OCI-LY1 (cell line): ENCODE measurements at regions not wholly inside any gene's neighbourhood (a gene's known extent, or its start where the extent isn't known, plus 50 kb on each side); places are given as distances from the start of the nearest gene placed in this dataset.
"Not testable (repeated sequence)": the region's sequence is repeated elsewhere in the genome, so short reads cannot be mapped to it uniquely, and the experiment has no call there.

Experiments used
- H2AFZ ChIP-seq: fragments of 200-600 bp; sonication (generic), shearing (Covaris generic); 2 replicates; pipeline ENCODE4 v1.6.0; 2014; ENCODE audit warnings: antibody characterized with exemption, mild to moderate bottlenecking, low read length
- H3F3A ChIP-seq: fragments of 200-600 bp; sonication (generic), shearing (Covaris generic); 2 replicates; pipeline ENCODE4 v1.6.0; 2014; ENCODE audit warnings: mild to moderate bottlenecking, antibody characterized with exemption, low read length, moderate library complexity; ENCODE audit not compliant: insufficient read depth
- H3K27ac ChIP-seq: fragments of 200-600 bp; sonication (generic); 2 replicates; pipeline ENCODE4 v1.5.1; 2014; ENCODE audit warnings: low read length, mixed run types, mild to moderate bottlenecking, low read depth; ENCODE audit not compliant: poor library complexity, severe bottlenecking
- H3K27me3 ChIP-seq: fragments of 200-600 bp; sonication (generic); 2 replicates; pipeline ENCODE4 v1.6.0; 2014; ENCODE audit warnings: antibody characterized with exemption, mild to moderate bottlenecking, low read length, moderate library complexity; ENCODE audit not compliant: insufficient read depth
- H3K36me3 ChIP-seq: fragments of 200-600 bp; sonication (generic); 2 replicates; pipeline ENCODE4 v1.6.1; 2014; ENCODE audit warnings: mild to moderate bottlenecking, antibody characterized with exemption, low read length, moderate library complexity, mixed read lengths; ENCODE audit not compliant: insufficient read depth
- H3K4me1 ChIP-seq: fragments of 200-600 bp; sonication (generic); 2 replicates; pipeline ENCODE4 v1.5.1; 2014; ENCODE audit warnings: mild to moderate bottlenecking, low read length, moderate library complexity; ENCODE audit not compliant: insufficient read depth, severe bottlenecking
- H3K4me2 ChIP-seq: fragments of 200-600 bp; sonication (generic), shearing (Covaris generic); 2 replicates; pipeline ENCODE4 v1.6.1; 2014; ENCODE audit warnings: low read length
- H3K4me3 ChIP-seq: fragments of 200-600 bp; sonication (generic); 2 replicates; pipeline ENCODE4 v1.5.1; 2014; ENCODE audit warnings: low read length, low read depth, mild to moderate bottlenecking, mixed read lengths; ENCODE audit not compliant: poor library complexity, severe bottlenecking
- H3K79me2 ChIP-seq: fragments of 200-600 bp; shearing (Covaris generic); 2 replicates; pipeline ENCODE4 v1.6.1; 2016; ENCODE audit warnings: mixed run types, low read length, mixed read lengths; ENCODE audit not compliant: insufficient read depth
- H3K9ac ChIP-seq: fragments of 200-600 bp; sonication (generic), shearing (Covaris generic); 2 replicates; pipeline ENCODE4 v1.6.1; 2014; ENCODE audit warnings: mild to moderate bottlenecking, low read length, mixed read lengths
- H3K9me2 ChIP-seq: fragments of 200-600 bp; sonication (generic), shearing (Covaris generic); 2 replicates; pipeline ENCODE4 v1.6.1; 2014; ENCODE audit warnings: low read depth, mild to moderate bottlenecking, low read length, mixed read lengths
- H3K9me3 ChIP-seq: fragments of 200-600 bp; shearing (Covaris generic); 2 replicates; pipeline ENCODE4 v1.6.1; 2014; ENCODE audit warnings: low read length, mixed read lengths
- H4K20me1 ChIP-seq: fragments of 200-600 bp; sonication (generic), shearing (Covaris generic); 2 replicates; pipeline ENCODE4 v1.6.0; 2016; ENCODE audit warnings: mild to moderate bottlenecking, low read length; ENCODE audit not compliant: insufficient read depth
- CTCF ChIP-seq: fragments of 200-600 bp; sonication (generic), shearing (Covaris generic); IDR thresholded peaks from 2 replicates; pipeline ENCODE4 v1.5.1; 2017; ENCODE audit warnings: mild to moderate bottlenecking, antibody characterized with exemption, low read length, moderate library complexity, mixed read lengths
- EZH2 ChIP-seq: fragments of 200-600 bp; sonication (generic), shearing (Covaris generic); IDR thresholded peaks from 2 replicates; pipeline ENCODE4 v1.8.0; 2017; ENCODE audit warnings: borderline replicate concordance, mixed run types, mild to moderate bottlenecking, antibody characterized with exemption, low read length, moderate library complexity, mixed read lengths

DNA sequence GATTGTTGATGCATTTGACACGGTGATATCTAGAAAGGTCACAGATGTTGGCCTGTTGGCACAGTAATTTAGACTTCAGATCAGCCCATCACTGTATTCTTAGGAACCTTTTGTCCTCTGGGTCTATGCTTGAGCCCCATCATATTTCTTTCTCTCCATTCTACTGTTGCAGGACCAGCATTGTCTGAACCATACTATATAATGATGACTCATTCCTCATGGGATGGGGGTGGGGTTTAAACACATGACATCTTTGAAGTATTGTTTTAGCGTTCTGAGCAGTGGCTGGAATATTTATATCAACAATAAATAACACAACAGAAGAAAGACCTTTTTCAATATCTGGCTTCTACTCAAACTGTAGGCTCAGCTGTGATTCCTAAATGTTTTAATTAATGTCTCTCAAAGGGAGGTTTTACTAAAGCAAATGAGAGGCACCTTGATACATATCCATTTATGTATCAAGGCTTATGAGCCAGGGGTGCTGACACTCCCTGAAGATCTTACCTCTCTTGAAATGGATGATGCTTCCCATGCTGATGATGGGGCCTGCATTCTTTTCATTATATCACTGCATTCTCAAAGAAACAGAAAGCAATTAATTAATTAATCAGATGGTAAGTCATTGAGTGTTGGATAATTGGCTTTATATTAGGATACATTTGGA is 379.0 kb upstream of the GOT2 start:
- TF ChIP-seq CTCF (no peak), EZH2 (no peak)
- Histone ChIP-seq H3K79me2 (no peaks in the 10 kb centered on the region), H4K20me1 (no peaks in the 10 kb centered on the region), H3K27ac (no peak overlapping the region), H3K9ac (no peak overlapping the region), H3K4me2 (no peak overlapping the region), H3K36me3 (no peaks in the 10 kb centered on the region), H2AFZ (no peak overlapping the region), H3K4me3 (no peak overlapping the region), H3K27me3 (no peaks in the 10 kb centered on the region), H3K4me1 (no peaks in the 10 kb centered on the region), H3F3A (no peaks in the 10 kb centered on the region), H3K9me3 (no peaks in the 10 kb centered on the region), H3K9me2 (no peaks in the 10 kb centered on the region)

DNA sequence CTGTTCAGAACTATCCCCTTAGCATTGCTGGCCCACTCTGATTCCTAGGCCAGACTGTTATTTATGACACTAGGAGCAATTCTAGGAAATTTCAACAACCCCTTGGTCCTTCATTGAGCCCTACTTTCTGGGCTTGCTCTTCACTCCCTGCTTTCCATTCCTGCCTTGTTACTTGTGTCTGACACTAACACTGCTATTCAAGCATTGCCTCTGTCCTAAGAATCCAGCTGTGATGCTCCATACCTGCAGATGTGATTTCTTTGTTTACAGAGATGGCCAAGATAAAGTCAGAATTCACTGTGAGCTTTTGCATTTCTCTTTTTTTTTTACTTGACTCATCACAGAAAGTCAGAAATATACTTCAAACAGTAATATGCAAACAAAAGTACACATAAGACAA is 377.2 kb upstream of the GOT2 start:
- TF ChIP-seq EZH2 (no peak), CTCF (no peak)
- Histone ChIP-seq H4K20me1 (no peaks in the 10 kb centered on the region), H3K4me1 (no peaks in the 10 kb centered on the region), H3K27ac (no peak overlapping the region), H3K27me3 (no peaks in the 10 kb centered on the region), H3K4me2 (no peak overlapping the region), H3K36me3 (no peaks in the 10 kb centered on the region), H2AFZ (no peak overlapping the region), H3K4me3 (no peak overlapping the region), H3K9me2 (no peaks in the 10 kb centered on the region), H3K9me3 (no peaks in the 10 kb centered on the region), H3K9ac (no peak overlapping the region), H3F3A (no peaks in the 10 kb centered on the region), H3K79me2 (no peaks in the 10 kb centered on the region)

GRCh38 chr16:59108374-59108773 is 374.3 kb upstream of the GOT2 start:
- H3K4me1 ChIP-seq = no peaks in the 10 kb centered on the region
- no peak overlapping the region for H3K4me3 ChIP-seq
- H3K9me2 ChIP-seq = no peaks in the 10 kb centered on the region
- H3K79me2 ChIP-seq = no peaks in the 10 kb centered on the region
- H3K36me3 ChIP-seq = no peaks in the 10 kb centered on the region
- H4K20me1 ChIP-seq = no peaks in the 10 kb centered on the region
- no peaks in the 10 kb centered on the region for H3F3A ChIP-seq
- H3K9ac ChIP-seq = no peak overlapping the region
- H3K27ac ChIP-seq = no peak overlapping the region
- no peak overlapping the region for H2AFZ ChIP-seq
- TF ChIP-seq EZH2 = no peak
- TF ChIP-seq CTCF = no peak
- H3K27me3 ChIP-seq = no peaks in the 10 kb centered on the region
- no peaks in the 10 kb centered on the region for H3K9me3 ChIP-seq
- no peak overlapping the region for H3K4me2 ChIP-seq

DNA sequence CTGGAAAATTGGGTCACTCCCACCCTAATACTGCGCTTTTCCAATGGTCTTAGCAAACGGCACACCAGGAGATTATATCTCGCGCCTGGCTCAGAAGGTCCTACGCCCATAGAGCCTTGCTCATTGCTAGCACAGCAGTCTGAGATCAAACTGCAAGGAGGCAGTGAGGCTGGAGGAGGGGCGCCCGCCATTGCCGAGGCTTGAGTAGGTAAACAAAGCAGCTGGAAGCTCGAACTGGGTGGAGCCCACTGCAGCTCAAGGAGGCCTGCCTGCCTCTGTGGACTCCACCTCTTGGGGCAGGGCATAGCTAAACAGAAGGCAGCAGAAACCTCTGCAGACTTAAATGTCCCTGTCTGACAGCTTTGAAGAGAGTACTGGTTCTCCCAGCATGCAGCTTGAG is 362.6 kb upstream of the GOT2 start:
- H3K79me2 ChIP-seq, H3K36me3 ChIP-seq, H3K4me3 ChIP-seq, H3K9me2 ChIP-seq, H3K4me1 ChIP-seq, H2AFZ ChIP-seq, H4K20me1 ChIP-seq, H3K9ac ChIP-seq, H3K9me3 ChIP-seq, H3K4me2 ChIP-seq, H3K27ac ChIP-seq, H3F3A ChIP-seq, H3K27me3 ChIP-seq: not testable (repeated sequence)
